NCI-H1436 (cell line): ENCODE measurements at regions not wholly inside any gene's neighbourhood (a gene's known extent, or its start where the extent isn't known, plus 50 kb on each side); places are given as distances from the start of the nearest gene placed in this dataset.

Experiments
- DNase-seq: peaks from one replicate; lab custom pipeline; 2025; lab: John Stamatoyannopoulos, UW

DNA sequence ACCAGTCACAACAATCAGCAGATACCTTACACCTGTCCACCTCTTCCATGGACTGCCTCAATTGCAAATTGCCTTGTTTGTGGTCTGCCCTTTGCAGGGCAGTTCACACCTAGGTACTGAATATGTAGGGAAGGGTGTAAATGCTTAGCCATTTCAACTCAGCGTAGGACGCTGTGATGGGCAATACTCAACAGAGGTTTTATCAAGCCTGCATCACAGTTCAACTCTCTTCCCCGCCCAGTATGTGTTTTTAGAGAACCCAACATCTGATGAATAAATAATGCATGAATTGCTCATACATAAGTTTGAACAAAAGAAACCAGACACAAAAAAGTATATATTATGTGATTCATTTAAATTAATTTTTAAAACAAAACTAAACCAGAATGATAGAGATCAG, 124.4 kb downstream of the P2RY1 start:
- no peak for DNase-seq

DNA sequence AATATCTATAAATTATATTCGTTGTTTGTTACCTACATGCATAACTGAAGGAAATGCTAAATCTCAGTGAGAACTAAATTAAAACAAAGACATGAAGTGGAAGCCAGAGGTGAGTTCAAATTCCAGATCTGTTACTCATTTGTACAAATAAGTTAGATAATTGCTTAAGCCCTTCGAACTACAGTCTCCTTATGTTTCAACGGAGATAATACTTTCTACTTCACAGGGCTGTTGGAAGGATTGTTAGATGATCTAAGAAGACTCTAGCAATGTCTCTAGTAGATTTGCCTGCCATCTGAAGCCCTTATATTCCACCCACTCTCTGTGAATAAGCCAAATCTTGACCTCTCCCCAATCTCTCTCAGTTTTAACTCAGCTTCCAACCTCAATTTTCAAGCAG, 125.8 kb downstream of the P2RY1 start:
- no peak for DNase-seq

DNA sequence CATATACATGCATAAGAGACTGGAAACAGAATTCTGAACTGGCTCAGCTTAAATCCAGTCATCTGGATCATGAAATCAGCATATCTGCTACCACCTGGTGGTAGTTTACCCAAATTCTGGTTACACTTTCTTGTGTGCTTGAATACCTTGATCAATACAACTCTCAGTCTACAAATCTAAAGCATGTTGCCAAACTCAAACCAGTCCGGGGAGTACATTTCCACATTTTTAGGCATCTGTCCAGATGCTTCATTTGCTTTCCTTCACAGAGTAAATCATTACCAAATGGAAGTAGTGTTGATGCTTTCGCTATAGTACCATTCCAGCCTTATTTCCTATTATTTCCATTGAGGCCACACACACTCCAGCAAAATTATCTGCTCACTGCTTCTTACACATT, 126.4 kb downstream of the P2RY1 start:
- no peak for DNase-seq

DNA sequence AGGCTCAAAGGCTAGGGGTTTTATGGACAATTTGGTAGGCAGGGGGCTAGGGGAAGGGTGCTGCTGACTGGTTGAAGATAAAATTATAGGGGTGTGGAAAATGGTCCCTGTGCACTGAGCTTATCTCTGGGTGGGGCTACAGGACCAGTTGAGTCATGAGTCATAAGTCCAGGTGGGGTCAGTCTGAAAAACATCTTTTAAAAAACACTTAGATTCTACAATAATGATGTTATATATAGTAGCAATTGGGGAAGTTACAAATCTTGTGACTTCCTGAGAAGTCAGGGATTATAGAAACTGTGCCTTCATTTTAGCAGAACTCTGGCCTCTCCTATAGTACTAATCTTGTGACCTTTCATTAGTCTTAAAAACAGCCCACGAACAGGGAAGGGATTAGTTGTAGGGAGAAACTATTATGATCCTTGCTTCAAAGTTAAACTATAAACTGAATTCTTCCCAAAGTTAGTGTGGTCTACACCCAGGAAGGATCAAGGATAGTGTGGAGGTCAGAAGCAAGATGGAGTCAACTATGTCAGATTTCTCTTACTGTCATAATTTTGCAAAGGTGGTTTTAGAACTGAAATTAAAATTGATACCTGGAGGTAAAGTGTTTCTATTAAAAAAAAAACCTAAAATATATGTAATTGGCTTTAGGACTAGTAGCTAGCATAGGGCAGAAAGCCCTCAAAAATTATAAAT, 130.1 kb downstream of the P2RY1 start:
- DNase-seq, result no peak

DNA sequence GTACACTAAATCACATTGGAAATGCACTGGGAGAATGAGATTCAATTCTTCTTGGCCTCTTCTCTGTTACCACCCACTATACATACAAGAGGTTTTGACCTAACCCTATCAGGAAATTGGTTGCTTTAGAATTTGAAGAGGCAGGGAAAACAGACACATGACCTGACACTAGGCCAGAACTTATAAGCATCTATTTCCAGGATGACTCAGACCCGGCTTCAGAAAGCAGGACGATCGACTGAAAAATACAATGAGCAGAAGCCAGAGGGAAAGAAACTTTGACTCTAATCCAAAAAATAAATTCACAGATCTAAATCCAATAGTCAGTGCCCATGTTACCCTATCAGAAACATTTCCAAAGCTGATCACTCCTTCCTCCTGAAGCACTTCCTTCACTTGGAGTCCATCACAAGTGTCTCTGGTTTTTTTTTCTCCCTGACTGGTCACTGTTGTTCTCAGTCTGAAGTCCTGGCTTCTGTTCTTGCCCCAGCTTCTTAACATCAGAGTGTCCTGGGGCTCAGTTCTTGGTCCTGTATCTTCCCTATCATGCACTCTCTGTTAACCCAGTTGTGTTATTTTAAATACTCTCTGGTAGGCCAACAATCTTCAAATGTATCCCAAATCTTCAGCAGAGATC, 133.6 kb downstream of the P2RY1 start:
- DNase-seq, result no peak

DNA sequence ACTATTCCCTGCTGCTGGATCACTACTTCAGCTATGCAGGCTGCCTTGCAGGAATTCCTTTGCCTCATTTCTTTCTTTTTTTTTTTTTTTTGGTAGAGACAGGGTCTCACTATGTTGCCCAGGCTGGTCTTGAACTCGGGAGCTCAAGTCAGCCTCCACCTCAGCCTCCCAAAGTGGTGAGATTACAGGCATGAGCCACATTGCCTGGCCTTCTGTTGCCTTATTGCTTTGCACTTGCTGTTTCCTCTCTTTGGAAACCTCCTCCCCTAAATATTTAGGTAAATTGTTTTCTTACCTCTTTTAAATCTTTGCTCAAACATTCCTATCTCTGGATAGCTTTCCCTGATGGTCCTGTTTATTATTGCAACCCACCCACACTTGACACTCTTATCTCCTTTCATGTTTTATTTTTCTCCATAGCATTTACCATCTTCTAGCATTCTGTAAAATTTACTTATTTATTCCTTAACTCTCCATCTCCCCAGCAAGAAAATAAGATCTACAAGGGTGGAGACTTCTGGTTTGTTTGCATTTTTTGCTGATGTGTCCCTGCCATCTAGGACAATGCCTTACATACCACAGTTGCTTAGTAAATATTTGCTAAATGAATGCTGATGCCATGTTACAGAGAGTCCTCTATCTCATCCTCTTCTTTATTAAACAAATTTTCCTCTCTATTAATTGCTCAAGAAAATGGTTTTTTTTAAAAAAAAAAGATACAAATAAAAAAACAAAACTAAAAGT, 134.8 kb downstream of the P2RY1 start:
- no peak for DNase-seq

DNA sequence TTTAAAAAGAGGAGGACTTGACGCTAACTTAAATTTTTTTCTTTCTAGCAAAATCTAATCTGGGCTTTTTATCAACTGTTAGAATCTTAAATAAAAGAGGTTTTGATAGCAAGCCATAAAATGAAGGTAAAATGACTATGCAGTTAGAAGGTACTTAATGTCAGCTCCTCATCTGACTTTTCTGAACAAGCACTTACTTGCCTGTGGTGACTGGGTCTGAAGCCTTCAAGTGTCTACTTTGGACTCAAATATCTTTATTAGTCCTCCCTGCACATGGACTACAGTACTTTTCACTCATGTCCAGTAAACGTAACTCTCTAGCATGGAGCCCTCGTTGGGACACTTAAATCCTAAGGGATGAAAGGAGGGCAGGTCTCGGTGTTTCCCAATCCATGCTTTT, 135.9 kb downstream of the P2RY1 start:
- DNase-seq, result no peak

DNA sequence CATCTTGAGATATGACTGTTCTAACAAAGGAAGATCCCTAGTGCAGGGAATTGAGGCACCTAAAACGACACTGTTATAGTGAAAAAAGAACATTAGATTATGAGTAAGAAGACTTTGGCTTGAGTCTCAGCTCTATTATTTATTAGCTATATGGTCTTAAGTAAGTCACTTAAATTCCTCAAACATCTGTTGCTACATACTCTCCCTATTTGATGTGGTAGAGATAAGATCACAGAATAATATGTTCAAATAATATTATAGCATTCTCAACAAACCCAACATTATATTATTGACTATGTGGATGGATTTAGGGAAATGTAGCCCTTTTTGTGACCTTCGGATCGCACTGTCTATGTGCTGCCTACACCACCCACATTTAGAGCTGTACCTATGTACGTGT, 136.9 kb downstream of the P2RY1 start:
- DNase-seq, result no peak

DNA sequence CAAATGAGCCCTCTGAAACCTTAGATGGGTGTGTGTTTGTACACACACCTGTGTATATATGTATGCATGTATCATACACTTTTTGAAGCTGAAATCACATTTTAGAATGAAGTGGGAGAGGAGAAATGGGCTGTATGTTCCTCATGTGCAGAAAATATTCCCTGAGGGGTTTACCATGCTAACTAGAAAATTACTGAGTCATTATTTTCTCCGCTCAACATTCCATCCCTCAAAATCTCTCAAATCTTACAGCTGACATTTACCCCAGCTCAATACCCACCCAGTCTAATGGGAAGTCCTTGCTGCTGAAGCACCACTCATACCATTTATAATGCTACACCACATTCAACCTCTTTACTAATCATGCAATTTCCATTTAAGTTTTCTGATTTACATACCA, 138.6 kb downstream of the P2RY1 start:
- DNase-seq, result no peak

DNA sequence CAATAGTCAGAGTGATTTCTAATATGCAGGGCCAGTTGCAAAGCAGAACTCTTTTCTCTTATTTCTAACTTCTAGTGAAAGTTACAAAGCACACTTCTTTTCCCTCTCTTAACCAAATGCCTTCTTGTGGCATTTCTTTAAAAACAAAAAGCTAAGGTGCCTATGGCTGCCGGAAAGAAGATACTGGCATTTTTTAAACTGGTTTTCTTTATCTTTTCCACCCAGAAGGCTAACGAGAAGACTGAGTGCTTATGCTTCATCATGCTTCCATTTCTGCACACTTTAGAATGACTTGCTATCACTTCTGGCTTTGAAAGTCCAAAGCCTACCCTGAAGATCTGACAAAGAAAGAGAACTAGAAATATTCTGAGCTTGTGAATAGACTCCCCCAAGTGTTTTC, 141.3 kb downstream of the P2RY1 start:
- DNase-seq, result no peak

DNA sequence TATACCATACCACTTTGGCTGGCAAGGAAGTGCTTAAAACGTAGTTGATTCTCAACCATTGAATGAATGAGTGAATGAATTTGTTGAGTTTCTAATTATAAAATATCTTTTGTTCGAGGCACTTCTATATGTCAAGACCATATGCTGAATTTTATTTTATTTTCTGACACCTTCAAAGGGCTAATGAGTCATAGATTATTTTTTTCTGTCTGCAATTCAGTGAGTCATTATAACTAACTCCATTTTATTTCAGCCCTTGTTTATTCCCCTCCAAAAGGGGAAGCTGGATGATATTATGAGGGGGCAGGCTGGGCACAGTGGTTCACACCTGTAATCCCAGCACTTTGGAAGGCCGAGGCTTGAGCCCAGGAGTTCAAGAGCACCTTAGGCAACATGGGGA, 142.4 kb downstream of the P2RY1 start:
- no peak for DNase-seq

DNA sequence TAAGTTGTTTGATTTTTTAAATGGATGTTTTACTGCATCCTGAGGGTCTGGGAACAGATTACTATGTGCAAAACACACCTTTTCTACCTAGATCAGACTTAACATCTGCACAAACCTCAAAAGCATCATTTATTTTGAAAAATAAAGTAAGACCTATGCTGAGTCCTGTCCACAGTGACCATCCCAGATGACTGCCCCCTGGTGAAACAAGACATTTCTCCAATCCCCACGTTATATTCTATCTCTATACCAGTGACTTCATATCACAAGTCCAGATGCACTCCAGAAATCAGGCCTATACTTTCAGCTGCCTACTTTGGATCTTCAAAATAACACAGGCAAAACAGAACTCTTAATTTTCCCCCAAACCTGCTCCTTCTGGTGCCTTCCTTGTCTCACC, 143.2 kb downstream of the P2RY1 start:
- no peak for DNase-seq

DNA sequence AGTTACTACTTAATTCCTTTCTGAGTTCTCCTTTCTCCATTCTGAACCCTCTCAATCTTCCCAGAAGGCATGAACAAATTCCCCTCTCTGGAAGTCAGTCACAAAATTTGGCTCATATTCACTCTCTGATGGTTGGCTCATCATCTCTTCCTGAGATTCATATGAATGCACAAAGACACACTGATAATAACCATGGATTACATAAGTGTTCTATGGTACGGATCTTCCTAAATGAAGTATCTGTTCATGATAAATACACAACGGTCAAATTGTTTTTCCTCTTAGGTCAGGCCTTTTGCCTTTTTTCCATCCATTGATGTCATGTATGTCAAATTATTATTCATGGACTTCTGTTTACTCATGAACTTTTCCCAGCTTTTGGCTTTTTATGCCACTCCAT, 162.6 kb downstream of the P2RY1 start:
- DNase-seq, result no peak

DNA sequence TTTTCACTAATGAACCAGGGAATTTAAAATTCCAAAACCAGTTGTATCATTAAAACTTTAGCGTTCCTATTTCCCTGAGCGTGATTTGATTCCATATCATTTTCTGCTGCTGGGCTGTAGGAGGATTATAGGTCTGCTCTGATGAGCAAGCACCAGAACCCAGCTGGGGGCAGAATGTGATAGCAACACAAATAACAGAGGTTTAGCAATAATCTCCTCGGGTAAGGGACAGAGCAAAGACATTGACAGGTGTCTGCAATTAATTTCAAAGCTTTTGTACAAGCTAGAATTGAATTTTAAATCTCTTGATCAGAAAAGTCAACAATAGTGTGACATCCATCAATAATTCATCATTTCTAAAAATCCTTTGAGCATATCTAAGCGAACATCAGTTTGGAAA, 163.4 kb upstream of the RAP2B start:
- no peak for DNase-seq

DNA sequence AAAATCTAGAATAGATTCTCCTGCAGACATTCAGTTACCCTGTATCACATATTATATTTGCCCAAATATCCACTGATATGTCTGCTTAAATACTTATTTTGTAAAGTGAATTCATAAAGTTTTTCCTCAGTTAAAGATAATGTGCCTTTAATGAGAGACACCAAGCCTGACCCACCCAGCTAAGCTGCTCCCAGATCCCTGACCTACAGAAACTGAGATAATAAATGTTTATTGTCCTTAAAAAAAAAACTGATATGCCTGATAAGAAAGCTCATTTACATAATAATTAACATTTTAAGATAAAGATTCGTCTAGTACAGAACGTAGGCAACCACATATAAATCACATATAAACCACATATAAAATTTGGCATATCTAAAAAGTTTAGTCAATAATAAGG, 161.7 kb upstream of the RAP2B start:
- no peak for DNase-seq

DNA sequence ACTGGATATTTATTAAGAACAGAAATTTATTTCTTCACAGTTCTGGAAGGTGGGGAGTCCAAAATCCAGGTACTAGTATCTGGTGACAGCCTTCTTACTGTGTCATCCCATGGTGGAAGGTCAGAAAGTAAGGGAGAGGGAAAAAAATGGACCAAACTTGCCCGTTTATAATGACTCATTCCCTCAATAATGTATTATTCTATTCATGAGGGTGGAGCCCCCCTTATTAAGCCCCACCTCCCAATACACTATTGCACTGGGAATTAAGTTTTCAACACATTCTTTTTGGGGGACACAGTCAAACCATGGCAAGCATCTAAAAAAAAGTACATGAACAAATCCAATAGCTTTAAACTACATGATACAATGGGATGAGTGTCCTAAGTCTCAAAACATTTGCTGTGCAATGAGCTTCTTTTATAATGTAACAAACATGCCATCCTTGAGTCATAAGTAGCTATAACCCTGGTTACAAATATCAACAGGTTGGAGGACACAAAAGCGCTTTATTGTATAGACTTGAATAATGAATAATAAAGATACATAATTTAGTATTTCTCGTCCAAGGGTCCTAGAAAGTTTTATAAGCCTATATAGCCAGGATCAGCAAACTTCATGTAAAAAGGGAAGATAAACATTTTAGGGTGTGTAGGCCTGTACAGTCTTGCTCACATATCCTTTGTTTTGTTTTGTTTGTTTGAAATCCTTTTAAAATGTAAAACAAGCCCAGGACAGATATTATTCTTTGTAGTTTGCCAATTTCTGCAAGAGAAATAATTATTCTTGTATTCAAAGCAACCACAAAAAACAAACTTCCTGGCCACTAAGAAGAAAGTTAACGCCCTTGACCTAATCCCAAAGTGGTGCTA, 160.6 kb upstream of the RAP2B start:
- no peak for DNase-seq

DNA sequence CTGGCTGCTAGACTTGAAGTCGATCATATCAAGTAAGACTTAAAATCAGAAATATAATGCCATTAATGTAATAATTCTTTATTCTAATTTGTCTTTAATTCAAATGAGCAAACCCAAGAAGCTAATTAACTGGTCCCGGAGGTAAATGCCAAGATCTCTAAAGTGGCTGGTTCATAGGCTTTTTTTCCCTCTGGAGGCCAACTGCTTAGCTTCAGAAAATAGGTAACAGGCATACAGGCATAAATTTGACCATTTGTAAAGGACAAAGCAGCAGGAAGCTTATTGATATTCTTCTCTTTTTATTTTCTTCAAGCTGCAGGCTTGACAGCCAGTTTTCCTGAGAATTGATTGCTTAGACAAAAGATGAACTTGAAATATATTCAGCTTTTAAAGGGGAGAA, 158.6 kb upstream of the RAP2B start:
- no peak for DNase-seq

DNA sequence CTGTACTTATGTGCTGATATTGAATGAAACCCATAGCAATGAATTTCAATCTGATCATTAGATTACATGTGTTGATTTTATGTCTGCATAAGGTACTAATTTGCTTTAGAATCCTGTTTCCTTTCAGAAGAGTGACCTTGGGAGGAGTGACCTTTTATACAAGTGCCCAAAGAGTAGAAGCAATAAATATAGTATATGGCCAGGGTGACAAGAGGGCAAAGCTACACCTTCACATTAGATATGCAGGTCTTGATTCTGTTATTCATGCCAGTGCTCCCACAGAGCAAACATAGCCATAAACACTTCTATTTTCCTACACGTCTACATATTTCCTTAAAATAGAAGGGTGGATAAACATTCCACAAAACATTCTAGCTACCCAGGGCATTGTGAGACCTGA, 158.2 kb upstream of the RAP2B start:
- DNase-seq, result no peak

DNA sequence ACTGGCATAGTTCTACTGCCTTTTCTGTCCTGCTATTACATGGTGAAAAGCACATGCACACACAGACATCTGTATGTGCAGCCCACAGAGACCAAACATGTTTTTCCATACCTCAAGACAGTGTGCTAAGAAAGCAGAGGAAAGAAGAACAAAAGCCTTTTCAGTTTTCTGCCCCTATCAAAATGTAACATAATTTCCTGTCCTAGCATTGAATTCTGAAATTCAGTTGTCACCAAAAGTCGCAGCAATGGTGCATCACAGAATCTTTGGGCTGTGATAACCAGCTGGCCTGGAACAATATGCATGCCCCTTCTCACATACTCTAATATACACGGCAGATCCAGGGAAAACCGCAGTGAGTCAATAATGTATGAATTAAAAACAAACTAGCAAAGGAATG, 153.8 kb upstream of the RAP2B start:
- DNase-seq, result no peak

DNA sequence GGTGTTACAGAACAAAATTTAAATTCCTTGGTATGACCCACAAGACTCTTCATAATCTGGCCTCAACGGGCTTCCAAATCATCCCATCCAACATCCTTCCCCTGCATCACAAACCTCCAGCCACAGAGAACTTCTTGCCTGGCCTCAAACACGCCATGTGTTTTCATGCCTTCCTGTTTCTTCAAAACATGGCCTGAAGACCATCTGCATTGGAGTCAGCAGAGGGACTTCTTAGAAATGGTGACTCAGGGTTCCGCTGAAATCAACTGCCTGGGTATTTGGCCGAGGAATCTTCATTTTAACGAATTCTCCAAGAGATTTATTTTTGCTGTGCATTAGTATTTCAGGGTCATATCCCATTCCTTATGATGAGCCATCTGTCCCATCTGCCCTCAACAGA, 138.1 kb upstream of the RAP2B start:
- no peak for DNase-seq

DNA sequence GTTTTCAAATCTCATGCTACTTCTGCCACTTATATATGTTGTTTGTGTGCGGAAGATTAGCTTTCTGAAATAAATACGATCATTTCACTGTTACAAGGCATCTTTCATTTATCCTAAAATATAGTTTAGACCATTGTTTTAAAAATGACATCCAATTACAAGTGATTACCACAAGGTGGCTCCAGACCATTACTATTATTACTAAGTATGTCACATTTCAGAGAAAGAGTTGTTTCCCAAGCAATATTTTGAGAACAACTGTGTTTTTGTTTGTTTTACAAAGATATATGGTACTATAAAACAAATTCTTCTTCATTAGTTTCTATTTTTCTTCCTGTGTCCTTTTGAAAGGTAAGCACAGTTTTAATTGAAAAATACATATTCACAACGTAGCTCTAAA, 136.0 kb upstream of the RAP2B start:
- peak; percentile 3 for DNase-seq

DNA sequence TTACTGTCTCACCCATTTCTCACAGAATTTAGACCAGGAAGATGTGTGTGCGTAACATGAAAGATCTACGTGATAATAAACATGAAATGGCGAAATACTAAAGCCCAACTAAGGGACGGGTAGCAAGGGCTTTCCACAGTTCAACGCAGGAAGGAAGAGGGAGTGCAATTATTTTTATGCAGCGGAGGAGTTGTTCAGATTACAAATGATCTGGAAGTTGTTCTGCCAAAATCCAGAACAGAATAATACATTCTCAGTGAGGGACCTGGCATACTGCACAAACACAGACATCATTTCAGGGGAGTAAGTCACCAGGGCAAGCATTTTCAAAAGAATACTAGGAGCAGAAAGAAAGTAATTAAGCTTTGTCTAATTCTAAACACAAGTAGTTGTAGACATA, 133.6 kb upstream of the RAP2B start:
- DNase-seq, result no peak

DNA sequence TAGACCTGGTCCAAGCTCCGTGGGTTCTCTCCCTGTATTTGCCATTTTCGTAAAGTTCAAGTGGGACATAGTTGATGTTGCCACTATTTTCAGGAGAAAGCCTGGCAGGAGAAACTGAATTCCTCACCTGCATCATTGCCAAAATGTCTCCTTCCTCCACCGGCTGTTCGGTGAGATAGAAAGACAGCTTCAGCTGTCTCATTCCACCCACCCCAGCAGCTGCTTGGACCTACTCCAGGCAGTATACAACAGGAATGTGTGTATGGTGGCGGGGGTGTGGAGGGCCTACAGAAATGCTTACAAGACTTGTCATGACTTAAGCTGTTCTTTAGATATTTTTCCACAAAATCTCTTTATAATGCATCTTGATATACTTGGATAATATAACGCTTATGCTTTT, 132.7 kb upstream of the RAP2B start:
- DNase-seq, result no peak
